AG09309 (cell line): ENCODE measurements at regions not wholly inside any gene's neighbourhood (a gene's known extent, or its start where the extent isn't known, plus 50 kb on each side); places are given as distances from the start of the nearest gene placed in this dataset.

Experiments used
- DNase-seq: peaks from one replicate; pipeline ENCODE4 v3.0.0-alpha.2; 2010; ENCODE audit warnings: low read depth
- H3K4me3 ChIP-seq: 2 replicates; pipeline ENCODE4 v1.5.1; 2011; ENCODE audit warnings: mild to moderate bottlenecking, low read depth, low read length, moderate library complexity; ENCODE audit not compliant: control insufficient read depth
- TF ChIP-seq, protein P1 (sequence below): IDR thresholded peaks from 2 replicates; pipeline ENCODE4 v1.5.1; 2011; ENCODE audit warnings: mild to moderate bottlenecking, low read depth, low read length, inconsistent platforms; ENCODE audit not compliant: insufficient read depth, control insufficient read depth; ENCODE audit errors: missing control alignments

DNA sequence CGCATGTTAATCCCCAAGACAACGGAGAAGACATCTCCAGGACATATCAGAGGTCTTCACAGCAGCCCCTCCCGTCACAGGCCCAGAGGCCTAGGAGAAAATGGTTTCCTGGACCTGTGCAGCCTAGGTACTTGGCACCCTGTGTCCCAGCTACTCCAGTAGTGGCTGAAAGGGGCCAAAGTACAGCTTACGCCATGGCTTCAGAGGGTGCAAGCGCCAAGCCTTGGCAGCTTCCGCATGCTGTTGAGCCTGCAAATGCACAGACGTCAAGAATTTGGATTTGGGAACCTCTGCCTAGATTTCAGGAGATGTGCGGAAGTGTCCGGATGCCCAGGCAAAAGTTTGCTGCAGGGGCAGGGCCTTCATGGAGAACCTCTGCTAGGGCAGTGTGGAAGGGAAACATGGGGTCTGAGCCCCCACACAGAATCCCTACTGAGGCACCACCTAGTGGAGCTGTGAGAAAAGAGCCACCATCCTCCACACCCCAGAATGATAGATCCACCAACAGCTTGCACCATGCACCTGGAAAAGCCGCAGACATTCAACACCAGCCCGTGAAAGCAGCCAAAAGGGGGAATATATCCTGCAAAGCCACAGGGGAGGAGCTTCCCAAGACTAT lies 159.3 kb upstream of the COX10 start:
- no peak for DNase-seq
- TF ChIP-seq, protein P1, sequence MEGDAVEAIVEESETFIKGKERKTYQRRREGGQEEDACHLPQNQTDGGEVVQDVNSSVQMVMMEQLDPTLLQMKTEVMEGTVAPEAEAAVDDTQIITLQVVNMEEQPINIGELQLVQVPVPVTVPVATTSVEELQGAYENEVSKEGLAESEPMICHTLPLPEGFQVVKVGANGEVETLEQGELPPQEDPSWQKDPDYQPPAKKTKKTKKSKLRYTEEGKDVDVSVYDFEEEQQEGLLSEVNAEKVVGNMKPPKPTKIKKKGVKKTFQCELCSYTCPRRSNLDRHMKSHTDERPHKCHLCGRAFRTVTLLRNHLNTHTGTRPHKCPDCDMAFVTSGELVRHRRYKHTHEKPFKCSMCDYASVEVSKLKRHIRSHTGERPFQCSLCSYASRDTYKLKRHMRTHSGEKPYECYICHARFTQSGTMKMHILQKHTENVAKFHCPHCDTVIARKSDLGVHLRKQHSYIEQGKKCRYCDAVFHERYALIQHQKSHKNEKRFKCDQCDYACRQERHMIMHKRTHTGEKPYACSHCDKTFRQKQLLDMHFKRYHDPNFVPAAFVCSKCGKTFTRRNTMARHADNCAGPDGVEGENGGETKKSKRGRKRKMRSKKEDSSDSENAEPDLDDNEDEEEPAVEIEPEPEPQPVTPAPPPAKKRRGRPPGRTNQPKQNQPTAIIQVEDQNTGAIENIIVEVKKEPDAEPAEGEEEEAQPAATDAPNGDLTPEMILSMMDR, result peak; percentile 17
- H3K4me3 ChIP-seq, result no peak overlapping the region

DNA sequence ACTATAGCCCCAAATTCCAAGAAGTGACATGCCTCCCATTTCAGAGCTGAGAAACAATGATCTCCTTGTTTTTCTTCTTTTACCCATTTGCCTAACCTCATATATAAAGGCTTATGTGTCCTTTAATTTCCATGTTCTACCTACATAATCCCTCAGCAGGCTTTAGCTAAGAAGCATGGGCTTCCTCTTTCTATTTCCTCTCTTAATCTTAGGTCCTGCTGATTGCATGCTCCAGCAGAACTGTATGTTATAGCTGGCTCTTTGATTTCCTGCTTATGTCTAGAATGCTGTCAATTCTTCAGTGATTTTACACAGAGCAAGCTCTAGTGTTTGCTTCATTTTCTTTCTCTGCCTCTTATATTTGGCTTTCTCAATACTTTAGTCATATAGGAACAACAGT lies 151.7 kb upstream of the COX10 start:
- TF ChIP-seq, protein P1, result no peak
- H3K4me3 ChIP-seq, result no peak overlapping the region
- no peak for DNase-seq

DNA sequence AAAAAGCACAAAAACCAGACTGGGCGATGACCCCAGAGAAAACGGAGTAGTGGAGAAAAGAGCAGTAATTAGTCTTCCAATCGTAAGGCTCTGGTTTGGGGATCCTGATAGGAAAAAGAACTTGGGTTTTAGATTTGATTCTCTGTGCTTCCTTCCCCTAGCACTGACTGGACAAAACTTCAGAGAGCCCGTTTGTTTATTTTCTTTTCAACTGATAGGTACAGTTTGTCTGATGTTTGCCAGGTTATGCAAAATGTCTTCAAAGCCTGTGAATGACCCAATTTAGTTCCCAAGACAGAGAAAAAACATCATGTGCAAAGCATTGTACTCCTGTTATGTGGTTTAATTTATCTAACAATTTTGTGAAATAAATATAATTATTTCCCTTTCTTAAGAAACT lies 151.1 kb upstream of the COX10 start:
- DNase-seq, result no peak
- TF ChIP-seq, protein P1, result no peak
- H3K4me3 ChIP-seq, result no peak overlapping the region

DNA sequence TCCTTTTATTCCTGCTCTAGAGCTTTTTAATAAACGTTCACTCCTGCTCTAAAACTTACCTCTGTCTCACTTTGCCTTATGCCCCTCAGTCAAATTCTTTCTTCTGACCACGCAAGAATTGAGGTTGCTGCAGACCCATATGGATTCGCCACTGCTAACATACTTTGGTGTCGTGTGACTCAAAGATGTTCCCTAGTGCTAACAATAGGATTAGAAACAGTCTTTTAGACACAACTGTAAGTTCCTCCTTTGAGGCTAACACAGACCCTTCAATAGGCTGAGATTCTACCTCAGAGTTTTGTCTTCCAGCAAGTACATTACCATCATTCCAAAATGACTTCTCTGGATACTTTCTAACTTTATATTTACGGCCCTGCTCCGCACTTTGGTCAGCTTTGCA lies 149.5 kb upstream of the COX10 start:
- TF ChIP-seq, protein P1, result no peak
- H3K4me3 ChIP-seq, result no peak overlapping the region
- no peak for DNase-seq

DNA sequence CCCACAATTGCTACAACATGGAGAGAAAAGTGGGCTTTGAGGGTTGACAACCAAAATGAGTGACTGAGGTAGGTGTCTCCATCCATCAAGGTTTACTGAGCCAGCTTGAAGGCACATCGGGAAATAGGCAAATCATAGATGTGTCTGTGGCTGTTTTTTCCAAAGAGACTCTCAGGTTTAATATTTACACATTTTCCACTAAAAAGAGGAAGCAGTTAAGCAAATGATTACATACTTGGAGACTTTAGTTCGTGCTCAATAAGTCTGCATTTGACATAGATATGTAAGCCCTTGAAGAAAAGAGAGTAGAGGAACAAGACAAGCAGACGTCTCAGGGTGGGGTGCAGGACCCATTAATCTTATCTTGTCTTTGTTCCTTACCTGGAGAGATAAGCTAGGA lies 148.9 kb upstream of the COX10 start:
- TF ChIP-seq, protein P1, result no peak
- no peak for DNase-seq
- no peak overlapping the region for H3K4me3 ChIP-seq

DNA sequence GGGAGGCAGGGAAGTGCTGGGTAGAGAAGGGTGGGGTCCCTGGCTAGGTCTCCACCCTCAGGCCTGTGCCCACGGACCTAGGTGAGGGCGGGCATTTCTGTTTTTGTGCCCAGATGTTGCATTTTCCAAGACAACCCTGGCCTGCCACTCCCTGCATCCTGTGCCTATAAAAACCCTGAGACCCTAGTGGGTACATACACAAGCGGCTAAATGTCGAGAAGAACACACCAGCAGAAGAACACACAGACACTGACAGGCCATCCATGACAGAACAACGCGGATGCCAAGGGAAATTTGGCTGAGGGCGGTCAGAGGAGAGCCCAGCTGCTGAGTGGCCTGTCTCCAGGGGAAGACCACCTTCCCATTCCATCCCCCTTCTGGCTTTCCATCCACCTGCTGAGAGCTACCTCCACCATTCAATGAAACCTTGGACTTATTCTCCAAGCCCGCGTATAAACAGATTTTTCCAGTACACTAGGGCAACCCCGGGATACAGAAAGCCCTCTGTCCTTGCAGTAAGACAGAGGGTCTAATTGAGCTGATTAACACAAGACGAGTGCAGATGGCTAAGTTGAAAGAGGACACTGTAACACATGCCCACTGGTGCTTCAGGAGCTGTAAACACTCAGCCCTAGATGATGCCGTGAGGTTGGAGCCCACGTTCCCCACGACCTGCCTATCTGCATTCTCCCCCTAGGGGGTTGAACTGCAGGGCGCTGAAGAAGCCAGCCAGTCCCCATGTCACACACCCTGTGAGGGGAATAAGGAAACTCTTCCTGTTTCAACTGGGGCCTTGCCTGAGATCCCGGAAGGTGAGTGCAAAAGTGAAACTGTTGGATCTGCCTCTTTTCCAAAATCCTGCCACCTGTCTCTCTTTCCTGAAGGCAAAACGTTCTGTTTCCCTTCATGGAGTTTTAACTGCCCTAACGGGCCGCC lies 147.2 kb upstream of the COX10 start:
- H3K4me3 ChIP-seq, result no peak overlapping the region
- TF ChIP-seq, protein P1, result no peak
- DNase-seq, result no peak

DNA sequence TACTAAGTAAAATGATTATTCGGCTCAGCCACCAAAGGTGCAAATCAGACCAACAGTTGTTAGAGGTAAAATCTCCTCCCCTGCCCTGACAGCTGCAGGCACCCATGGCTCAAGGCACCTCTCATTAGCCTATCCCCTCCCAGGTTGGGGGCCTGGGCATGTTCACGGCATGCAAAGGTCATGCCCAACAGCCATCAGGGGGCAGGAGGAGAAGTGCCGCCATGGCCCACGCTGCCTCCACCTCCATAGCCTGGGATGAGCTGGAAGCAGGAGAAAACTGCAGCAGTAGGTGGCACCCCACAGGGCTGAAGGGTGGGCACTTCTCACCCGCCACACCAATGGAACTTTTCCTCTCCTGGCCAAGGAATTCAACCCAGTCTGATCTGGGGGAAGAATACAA lies 146.4 kb upstream of the COX10 start:
- TF ChIP-seq, protein P1, result no peak
- DNase-seq, result no peak

More for the DNA sequence above, 146.4 kb upstream of the COX10 start:
- no peak overlapping the region for H3K4me3 ChIP-seq
